SHP77 (cell line): ENCODE measurements at regions not wholly inside any gene's neighbourhood (a gene's known extent, or its start where the extent isn't known, plus 50 kb on each side); places are given as distances from the start of the nearest gene placed in this dataset.

Source experiments
- DNase-seq, 2 experiments: peaks; one replicate each; lab custom pipeline; 2025; lab: John Stamatoyannopoulos, UW

DNA sequence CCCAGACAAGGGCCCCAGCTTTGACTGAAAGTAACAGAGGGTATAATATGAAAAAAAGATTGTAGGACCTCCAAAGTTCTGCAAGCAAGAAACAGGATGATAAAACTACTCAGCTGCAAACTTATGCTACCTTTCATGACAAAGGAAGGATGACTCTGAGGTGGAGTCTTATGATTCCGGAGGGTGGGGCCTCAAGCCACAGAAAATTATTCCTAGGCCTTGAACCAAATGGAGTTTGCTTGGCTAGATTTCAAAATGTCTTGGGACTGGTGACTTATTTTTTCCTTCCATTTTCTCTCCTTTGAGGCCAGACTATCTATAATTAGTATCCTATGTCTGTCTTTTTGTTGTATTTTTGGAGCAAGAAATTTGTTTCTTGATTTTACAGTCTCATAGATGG lies 336.4 kb downstream of the LRIG3 start:
- DNase-seq: no peak

DNA sequence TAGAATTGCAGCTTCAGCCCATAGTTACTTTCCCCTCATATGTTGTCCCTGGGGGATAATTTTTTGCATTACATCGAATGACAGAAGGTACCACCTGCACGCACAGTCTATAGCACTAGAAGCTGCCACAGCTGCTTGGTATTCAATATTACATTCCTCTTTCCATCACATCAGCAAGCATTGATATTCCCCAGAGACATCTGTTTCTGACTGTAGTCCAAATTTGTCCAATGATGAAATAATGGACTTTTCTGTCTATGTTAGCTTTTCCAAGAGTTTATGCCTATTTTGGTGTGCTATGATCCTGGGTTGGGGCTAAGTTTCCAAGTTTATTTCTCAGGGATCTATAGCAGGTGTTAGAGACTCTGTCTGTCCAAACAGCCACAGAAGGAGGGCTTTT lies 335.4 kb downstream of the LRIG3 start:
- DNase-seq: no peak

DNA sequence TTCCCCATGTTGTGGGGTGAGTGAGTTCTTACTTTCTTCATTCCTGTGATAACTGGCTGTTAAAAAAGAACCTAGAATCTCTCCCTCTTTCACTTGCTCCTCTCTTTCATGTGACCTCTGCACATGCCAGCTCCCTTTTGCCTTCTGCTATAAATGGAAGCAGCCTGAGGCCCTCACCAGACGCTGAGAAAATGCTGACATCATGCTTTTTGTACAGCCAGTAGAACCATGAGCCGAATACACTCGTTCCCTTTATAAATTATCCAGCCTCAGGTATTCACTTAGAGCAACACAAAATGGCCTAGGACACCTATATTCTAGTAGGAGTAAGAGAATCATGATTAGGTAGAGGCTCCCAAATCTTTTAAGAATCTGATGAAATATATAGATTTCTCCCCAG lies 333.5 kb downstream of the LRIG3 start:
- no peak for DNase-seq

DNA sequence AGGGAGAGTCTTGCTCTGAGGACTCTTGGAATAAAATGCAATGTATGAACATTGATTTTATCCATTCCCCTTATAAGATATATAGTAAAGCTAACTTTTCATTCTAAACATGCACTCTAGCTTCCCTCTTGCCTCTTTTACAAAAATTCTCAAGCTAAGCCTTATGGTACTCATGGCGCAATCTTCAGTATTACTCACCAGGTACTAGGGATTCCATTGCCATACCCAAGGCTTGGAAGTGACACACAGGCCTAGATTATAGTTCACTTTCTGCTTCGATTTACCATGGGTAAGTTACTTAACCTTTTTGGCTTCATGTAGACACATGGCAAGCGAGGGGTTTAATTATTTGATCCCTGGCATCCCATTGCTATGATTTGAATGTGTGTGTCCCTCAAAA lies 331.5 kb downstream of the LRIG3 start:
- DNase-seq: no peak

DNA sequence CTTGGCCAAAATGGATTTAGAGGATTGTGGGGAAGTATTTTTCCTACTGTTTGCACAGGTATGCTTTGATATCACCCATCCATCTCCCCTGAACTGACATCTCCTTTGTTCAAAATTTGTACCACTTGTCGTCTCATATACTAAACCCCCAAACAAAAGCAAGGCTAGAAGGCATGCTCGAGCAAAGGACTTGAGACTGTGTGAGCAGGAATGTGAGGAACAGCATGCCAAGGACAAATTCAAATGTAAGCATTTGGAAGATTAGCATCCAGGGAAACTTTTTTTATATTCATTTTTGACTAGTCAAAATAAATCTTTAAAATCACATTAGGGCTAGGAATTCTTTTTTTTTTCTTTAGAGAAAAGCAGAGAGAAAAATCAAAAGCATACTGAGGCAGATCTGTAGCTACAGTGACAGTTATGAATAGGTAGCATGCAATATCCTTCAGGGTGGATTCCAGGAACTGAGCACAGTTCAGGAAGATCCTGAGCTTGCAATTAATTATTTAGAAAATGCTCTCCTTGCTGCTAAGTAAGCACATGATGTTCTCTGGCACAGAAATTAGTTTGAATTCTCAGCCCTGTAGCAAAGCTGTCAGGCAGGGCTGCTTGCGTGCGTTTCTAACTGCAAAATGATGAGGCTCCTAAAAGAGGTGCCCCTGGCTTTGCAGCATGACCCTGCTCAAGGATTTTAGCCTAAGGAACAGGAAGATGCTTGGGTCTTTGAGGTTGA lies 327.7 kb downstream of the LRIG3 start:
- DNase-seq: no peak

DNA sequence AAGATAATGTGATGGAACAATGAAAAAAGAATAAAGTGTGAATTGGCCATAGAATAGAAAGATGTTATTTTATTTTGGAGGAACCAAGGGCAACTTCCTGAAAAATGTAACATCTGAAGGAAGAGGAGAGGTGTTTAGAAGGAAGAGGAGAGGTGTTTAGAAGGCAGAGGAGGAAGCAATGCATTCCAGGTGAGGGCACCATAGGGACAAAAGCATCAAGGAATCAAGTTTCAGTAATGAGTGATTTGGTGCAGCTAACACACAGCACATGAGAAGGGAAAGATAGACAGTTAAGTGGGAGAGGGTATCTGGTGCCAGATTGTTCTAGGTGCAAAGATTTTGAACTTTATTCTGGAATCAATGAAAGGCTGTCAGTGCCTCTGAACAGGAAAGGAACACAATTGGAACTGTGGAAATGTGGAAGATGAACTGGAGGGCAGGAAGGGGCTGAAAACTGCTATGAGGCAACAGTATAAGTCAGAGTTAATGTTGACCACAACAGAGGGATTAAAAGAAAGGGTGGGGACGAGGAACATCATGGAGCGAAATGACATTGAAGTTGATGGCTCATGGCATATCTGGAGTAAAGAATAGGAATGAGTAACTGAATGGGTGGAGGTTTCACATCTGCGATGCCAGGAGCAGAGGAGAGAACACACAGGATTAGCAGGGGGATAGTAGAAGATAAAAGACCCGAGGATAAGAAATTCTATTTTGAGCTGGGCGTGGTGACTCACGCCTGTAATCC lies 326.6 kb downstream of the LRIG3 start:
- DNase-seq: no peak

DNA sequence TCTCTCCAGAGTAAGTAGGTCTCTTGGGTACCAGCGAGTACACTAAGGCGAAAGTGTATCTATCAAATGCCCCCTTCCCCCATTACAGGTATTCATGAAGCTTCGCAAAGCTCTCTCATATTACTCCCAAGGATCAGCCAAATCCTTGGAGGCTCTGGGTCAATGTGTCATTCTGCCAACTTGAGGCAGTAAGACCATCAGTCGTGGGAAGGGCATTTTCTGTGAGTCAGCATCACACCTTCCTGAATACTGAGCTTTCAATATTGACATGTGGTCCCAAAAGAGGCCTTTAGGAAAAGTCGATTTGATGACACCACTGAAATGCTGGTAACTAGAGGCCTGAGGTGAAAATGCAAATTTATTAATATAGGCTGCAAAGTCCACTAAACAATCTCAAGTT lies 323.9 kb downstream of the LRIG3 start:
- no peak for DNase-seq

DNA sequence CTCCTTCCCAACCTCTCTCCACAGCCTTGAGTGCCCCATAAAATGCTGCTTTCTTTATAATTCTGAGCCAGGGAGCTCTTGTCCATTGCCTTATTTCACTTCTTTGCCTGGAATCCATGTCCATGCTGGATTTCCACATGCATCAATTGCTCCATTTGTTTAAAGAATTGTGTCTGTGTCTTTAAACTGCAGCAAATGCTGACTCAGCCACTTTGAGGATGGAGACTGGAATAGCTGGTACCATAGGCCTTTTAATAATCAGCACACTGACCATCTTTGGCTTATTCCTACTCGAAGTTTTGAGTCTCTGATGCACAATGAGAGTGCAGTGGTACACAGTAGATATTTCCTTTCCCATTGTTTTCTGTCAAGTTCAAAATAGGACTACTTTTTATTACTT lies 318.8 kb downstream of the LRIG3 start:
- DNase-seq: no peak

DNA sequence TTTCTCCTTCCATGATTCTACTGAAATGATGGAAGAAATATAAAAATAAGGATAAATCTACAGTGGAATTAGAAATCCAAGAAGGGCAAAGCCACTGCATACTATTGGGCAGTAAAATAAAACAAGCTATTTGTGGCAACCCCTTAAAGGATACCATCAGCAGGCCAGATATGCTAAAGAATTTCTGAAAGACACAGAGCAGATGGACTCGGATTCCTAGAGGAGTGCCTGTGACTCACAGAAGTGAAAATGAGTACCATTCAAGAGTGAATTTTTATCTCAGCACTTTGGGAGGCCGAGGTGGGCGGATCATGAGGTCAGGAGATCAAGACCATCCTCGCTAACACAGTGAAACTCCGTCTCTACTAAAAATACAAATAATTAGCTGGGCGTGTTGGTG lies 318.1 kb downstream of the LRIG3 start:
- DNase-seq: no peak

DNA sequence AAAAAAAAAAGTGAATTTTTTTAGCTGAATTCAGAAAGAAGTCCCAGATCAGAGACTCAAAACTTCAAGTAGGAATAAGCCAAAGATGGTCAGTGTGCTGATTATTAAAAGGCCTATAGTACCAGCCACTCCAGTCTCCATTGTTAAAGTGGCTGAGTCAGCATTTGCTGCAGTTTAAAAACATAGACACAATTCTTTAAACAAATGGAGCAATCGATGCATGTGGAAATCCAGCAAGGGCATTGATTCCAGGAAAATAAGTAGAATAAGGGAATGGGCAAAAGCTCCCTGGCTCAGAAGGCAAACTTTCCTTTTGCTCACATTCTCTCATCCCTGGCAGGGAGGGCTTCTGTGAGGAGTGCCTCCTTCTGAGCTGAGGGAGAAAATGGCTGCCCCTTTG lies 317.6 kb downstream of the LRIG3 start:
- DNase-seq: no peak

DNA sequence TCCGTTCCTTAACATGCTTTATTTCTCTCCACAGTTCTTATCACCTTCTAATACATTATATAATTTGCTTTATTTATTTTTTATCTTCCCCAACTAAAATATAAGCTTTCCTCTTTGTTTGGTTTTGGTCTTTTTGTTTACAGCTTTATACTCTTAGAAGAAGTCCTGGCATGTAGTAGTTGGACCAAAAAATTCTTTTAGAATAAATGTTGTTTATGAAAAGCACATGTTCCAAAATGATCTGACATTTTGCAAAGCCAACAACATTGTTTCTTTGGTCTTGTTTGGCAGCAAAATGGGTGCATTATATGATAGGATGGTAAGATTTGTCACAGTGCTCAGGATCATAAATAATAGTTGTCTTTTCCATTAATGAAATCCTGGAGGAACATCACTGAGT lies 312.5 kb downstream of the LRIG3 start:
- DNase-seq: no peak

DNA sequence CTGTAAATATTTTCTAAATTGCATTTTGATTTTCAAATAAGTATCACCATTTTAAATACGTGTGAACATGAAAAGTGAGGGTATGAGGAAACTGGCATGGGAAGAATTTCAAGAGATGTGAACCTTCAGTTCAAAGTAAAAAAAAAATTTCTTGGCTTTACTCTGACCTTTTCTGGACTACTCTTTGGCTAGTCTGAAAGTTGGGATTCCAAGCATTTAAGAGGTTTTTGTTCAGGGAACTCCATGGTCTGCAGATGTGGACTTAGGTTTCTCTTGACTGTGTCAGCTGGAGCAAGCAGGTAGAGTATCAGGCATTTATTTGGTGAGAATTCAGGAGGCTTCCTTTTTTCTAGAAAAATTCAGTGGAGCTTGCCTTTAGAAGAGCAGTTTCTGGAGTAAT lies 311.6 kb downstream of the LRIG3 start:
- no peak for DNase-seq

DNA sequence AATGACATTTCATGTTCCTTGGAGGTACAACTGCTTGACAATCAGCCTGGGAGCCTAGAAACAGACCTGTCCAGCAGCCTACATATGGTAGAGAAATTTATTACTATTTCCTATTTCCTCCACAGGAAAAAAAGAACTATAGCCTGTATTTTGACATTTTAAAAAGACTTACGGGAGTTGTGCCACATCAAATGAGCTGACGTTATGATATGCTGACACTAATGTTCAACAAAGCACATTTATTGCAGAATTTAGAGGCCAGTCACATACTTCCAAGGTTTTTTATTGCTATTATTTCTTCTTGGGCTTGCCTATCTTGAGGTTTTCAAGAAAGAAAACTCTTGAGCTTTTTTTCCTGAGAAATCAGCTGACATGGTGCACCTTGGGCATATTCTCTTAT lies 305.3 kb downstream of the LRIG3 start:
- no peak for DNase-seq

DNA sequence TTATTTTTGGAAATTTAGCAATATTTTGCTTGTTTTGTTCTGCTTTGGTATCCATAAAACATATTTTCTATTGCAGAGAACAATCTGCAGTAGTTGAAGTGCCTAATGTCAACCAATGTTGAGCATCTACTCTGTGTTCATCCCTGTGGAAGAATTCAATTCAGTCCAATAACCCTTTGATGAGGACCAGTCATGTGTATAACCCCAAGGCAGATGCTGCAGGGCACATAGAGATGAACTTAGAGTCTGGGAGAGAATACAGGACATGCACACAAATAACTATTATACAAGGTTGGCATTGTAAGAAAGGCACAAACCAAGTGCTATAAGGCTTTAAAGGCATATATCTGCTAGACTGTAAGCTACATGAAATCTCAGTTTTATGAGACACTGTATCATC lies 304.7 kb downstream of the LRIG3 start:
- no peak for DNase-seq

DNA sequence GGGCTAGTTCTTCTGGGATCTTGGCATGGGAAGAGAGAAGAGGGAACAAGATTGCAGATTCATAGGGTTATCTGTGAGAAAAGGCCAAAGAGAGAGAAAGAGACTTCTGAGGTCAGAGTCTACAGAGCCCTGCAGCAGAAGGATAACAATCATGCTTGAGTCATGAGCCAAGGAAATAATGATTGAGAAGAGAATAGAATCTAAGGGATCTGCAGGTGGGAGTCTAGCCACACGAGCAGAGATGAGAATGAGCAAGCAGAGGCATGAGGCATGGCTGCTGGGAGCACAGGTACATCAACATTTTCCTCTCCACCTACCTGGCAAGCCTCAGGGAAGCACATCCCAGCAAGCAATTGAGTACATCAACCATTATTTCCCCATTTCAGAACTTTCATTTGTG lies 303.7 kb downstream of the LRIG3 start:
- DNase-seq: no peak

DNA sequence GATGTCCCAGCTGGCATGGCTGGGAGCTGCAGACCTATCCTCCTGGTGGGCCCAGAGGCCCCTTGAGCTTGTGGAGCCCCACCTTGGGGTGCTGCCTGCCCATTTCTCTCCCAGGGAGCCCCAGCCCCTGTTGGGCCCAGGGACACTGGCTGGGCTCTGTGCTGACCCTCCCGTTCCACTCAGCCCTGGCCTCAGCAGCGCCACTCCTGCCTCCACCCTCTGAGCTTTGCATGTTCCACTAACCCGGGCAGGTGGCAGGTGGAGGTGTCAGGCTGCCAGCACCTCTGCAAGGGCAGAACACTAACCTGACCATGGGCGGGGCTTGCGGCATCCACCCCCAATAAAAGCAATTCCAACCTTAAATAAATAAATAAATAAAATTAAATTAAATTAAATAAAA lies 299.2 kb downstream of the LRIG3 start:
- no peak for DNase-seq

DNA sequence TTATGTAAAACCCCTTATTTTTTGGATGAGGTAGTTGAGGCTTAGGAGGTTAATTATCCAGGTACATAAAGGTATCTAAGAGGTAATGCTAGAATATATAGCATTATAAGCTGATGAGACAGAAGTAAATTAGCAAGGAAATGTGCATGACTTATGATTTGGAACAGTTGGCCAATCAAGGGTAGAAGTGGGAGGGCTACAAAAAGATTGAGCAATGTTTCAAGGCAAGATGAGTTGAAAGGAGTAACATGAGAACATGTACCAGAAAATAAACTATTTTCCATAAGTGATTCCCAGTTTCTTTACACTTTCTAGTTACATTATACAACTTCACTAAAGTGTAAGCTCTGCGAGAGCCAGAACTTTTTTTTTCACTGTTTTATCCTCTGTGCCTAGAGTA lies 290.9 kb downstream of the LRIG3 start:
- DNase-seq: no peak

DNA sequence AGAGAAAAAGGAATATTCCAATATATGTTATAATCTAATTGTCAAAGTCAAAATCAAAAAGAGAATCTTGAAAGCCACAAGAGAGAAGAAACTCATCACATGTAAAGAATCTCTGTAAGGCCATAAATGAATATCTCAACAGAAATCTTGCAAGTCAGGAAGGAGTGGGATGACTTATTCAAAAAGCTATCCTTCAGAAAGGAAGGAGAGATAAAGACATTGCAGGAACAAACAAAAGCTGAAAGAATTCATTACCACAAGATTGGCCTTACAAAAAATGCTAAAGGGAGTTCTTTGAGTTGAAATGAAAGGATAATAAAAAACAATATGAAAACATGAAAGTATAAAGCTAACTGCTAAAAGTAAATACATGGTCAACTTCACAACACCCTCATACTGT lies 286.8 kb downstream of the LRIG3 start:
- DNase-seq: no peak

DNA sequence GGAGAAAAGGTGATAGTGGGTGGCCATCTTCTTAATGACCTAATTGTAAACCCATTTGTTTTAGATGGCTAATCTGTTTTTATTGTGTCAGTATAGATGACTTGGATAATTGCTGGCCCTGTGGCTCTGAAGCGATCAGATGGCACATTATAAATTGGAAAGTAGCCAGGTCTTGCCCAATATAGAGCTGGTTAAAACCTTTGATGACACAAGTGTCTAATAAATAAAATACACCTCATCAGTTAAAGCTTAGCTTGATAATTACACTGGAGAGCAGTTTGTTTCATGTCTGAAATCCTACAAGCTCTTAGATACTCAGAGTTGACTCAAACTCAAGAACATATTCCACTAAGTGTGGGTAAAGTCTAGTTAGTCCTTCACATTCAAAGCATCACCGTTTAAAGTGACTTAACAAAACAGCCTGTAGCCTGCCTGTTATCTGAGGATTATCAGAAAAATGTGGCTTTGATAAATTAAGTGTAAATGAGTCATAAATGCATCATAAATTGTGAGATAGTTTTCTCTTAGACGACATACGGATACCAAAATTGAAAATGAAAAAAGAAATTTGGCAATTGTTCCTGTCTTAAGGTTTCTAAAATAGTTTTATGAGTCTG lies 280.9 kb downstream of the LRIG3 start:
- DNase-seq: peak; percentile 0 to 2

DNA sequence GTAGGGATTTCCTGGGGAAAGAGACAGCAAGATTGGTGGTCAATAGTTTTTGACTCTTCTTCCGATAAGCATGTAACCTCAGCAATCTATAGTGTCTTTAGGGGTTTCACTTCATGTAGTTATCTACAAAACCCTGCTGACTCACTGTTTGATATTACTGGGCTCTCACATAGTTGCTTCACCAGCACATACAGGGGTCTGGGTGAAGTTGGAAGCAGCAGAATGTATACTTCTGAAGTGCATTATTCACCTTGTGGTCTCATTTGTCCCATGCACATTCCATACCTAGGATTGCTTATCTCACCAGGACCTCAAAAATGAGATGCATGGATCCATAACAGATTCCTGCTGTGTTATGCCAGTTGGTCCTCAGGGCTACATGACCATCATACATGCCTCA lies 280.0 kb downstream of the LRIG3 start:
- DNase-seq: no peak

DNA sequence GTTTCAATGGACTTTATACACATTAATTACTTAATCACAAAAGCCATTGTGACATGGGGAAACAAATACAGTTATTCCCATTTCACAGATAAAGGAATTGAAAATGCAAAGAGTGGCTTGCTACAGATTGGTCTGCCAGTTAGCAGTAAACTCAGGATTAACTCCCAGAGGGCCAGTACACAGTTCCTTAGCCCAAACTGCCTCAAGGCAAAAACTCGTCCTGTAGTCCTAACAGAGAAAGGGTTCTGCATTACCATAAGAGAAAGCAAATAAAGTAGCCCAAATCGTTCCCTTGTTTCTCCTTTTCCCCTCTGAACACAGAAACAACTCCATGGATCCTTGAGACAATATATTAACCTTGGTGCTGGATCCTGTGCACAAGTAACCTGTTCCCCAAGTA lies 274.4 kb downstream of the LRIG3 start:
- DNase-seq: no peak

DNA sequence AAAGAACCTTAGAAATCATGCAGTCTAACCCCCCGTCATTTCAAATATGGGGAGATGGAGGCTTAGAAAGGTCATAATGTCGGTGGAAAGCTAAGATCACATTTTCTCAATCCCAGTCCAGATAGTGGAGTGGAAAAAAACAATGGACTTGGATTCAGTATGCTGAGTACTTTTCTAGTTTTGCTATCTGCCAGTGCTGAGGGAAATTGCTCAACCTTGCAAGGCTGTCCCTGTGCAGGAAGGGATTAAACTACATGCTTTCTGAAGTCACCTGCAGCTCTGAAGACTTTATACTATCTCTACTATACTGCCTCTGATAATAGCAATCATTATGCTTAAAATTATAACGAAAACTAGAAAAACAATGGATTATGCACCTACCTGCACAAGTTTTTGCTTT lies 272.8 kb downstream of the LRIG3 start:
- DNase-seq: no peak

DNA sequence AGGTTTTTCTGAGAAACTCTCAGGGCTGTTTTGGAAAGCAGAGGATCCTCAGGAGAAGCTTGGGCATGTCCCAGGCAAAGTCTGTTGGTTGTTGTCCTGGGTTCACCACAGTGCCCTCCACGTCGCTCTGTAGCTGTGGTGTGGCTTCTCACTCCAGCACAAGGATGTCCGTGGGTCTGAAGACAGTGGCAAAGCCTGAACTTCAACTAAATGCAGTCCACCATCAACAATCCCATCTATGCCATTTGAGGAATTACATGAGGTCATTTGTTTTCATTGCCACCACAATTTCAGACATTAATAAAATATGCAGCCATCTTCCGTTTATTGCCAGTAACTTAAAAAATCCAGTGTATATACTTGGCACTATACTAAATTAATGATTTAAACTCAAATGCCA lies 272.1 kb downstream of the LRIG3 start:
- DNase-seq: no peak

DNA sequence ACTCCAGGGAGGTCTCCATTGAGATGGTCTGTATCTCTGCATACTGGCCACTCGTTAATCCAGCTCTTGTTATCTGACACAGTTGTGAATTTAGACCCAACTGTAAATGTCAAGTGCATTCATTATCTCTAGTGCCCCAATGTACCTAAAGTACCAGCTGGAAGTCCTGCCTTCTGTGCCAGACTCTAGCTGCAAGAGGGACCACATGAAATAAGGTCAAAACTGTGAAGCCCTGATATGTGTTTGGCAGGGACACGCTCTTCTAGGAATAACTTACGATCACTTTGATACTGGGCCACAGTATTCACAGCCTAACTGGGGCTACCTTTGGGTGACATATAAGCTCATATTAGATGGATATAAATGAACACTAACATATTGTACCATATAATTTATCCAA lies 268.5 kb downstream of the LRIG3 start:
- no peak for DNase-seq
